ENCODE measurements at regions not wholly inside any gene's neighbourhood (a gene's known extent, or its start where the extent isn't known, plus 50 kb on each side); places are given as distances from the start of the nearest gene placed in this dataset.
"Not testable (repeated sequence)": the region's sequence is repeated elsewhere in the genome, so short reads cannot be mapped to it uniquely, and the experiment has no call there.

DNA sequence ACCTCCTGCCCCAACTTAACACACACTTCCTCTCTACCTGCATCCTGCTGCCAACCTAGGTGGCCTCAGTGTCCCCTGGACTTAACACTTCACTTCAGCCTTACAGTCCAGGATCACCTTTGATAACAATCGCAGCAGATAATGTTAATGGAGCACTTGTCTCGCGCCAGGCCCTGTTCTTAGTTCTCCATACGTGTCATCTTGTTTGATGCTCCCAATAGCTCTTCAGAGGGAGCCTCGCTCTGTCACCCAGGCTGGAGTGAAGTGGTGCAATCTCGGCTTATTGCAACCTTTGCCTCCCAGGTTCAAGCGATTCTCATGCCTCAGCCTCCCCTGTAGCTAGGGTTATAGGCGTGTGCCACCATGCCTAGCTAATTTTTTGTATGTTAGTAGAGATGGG is 62.7 kb upstream of the SHB start:
- Histone ChIP-seq H3K36me3 (ENCODE audit: insufficient read depth, insufficient read length, low read length) (no peaks in the 10 kb centered on the region), H3K9me3 (ENCODE audit: insufficient read depth, low read length) (no peaks in the 10 kb centered on the region), H3K4me1 (ENCODE audit: insufficient read depth, insufficient read length) (peaks cover 3% of the 10 kb centered on the region), H3K27me3 (ENCODE audit: insufficient read depth, insufficient read length) (peaks cover 44% of the 10 kb centered on the region), H3K9ac (ENCODE audit: insufficient read length, low read depth) (no peak overlapping the region), H3K4me3 (ENCODE audit: insufficient read length, low read depth) (no peak overlapping the region)
- TF ChIP-seq ZNF274 (IDR thresholded peaks at IDR 0.05; ENCODE audit: low read depth, low read length) (no peak), YY1 (IDR thresholded peaks at IDR 0.05; ENCODE audit: insufficient read depth, insufficient read length) (no peak), SUZ12 (IDR thresholded peaks at IDR 0.05; ENCODE audit: extremely low read depth, insufficient read depth, insufficient read length) (no peak)
- no peak for DNase-seq (ENCODE audit: low read depth, low spot score)

- peaks cover 48% of the 10 kb centered on the region for H3K27me3 ChIP-seq (ENCODE audit: insufficient read depth, insufficient read length)
- H3K9me3 ChIP-seq (ENCODE audit: insufficient read depth, low read length), result no peaks in the 10 kb centered on the region
- TF ChIP-seq SUZ12 (IDR thresholded peaks at IDR 0.05; ENCODE audit: extremely low read depth, insufficient read depth, insufficient read length), result no peak
- no peak for TF ChIP-seq YY1 (IDR thresholded peaks at IDR 0.05; ENCODE audit: insufficient read depth, insufficient read length)
- TF ChIP-seq ZNF274 (IDR thresholded peaks at IDR 0.05; ENCODE audit: low read depth, low read length), result no peak
- no peak overlapping the region for H3K4me3 ChIP-seq (ENCODE audit: insufficient read length, low read depth)
- no peak for DNase-seq (ENCODE audit: low read depth, low spot score)
- no peaks in the 10 kb centered on the region for H3K36me3 ChIP-seq (ENCODE audit: insufficient read depth, insufficient read length, low read length)
- H3K9ac ChIP-seq (ENCODE audit: insufficient read length, low read depth), result no peak overlapping the region
- H3K4me1 ChIP-seq (ENCODE audit: insufficient read depth, insufficient read length), result peaks cover 3% of the 10 kb centered on the region
These were observed 61.7 kb upstream of the SHB start for GRCh38 chr9:38130724-38131123.

- H3K4me3 ChIP-seq (ENCODE audit: insufficient read length, low read depth), result no peak overlapping the region
- TF ChIP-seq ZNF274 (IDR thresholded peaks at IDR 0.05; ENCODE audit: low read depth, low read length), result no peak
- no peak for TF ChIP-seq SUZ12 (IDR thresholded peaks at IDR 0.05; ENCODE audit: extremely low read depth, insufficient read depth, insufficient read length)
- no peak for TF ChIP-seq YY1 (IDR thresholded peaks at IDR 0.05; ENCODE audit: insufficient read depth, insufficient read length)
- DNase-seq (ENCODE audit: low read depth, low spot score), result no peak
- H3K9me3 ChIP-seq (ENCODE audit: insufficient read depth, low read length), result no peaks in the 10 kb centered on the region
- peaks cover 55% of the 10 kb centered on the region for H3K27me3 ChIP-seq (ENCODE audit: insufficient read depth, insufficient read length)
- no peak overlapping the region for H3K9ac ChIP-seq (ENCODE audit: insufficient read length, low read depth)
- peaks cover 3% of the 10 kb centered on the region for H3K4me1 ChIP-seq (ENCODE audit: insufficient read depth, insufficient read length)
- H3K36me3 ChIP-seq (ENCODE audit: insufficient read depth, insufficient read length, low read length), result no peaks in the 10 kb centered on the region
These were observed 60.3 kb upstream of the SHB start for GRCh38 chr9:38129366-38129765.

DNA sequence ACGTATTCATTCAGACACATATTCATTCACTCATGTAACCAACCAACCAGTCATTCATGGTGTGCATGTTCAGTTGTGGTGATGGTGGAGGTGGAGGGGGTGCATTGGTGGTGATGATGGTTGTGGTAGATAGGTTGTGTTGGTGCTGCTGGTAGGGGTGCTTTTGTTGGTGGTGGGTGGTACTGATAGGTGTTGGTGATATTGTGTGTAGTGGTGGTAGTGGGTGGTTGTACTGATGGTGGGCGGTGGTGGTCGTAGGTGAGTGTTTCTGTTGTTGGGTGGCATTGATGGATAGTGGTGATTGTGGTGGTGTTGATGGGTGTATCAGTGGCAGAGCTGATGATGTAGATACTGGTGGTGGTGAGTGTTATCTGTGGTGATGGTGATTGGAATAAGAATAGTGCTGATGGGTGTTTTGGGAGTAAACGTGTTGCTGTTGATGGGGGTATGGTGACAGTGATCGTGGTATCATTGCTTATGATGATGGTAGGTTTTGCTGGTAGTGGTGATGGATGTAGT is 59.8 kb upstream of the SHB start:
- no peak for TF ChIP-seq YY1 (IDR thresholded peaks at IDR 0.05; ENCODE audit: insufficient read depth, insufficient read length)
- TF ChIP-seq SUZ12 (IDR thresholded peaks at IDR 0.05; ENCODE audit: extremely low read depth, insufficient read depth, insufficient read length), result no peak
- Histone ChIP-seq H3K9ac (ENCODE audit: insufficient read length, low read depth) (no peak overlapping the region), H3K36me3 (ENCODE audit: insufficient read depth, insufficient read length, low read length) (no peaks in the 10 kb centered on the region), H3K27me3 (ENCODE audit: insufficient read depth, insufficient read length) (peaks cover 55% of the 10 kb centered on the region), H3K4me3 (ENCODE audit: insufficient read length, low read depth) (no peak overlapping the region), H3K4me1 (ENCODE audit: insufficient read depth, insufficient read length) (peaks cover 3% of the 10 kb centered on the region), H3K9me3 (ENCODE audit: insufficient read depth, low read length) (no peaks in the 10 kb centered on the region)
- no peak for DNase-seq (ENCODE audit: low read depth, low spot score)

- Histone ChIP-seq H3K4me3 (ENCODE audit: insufficient read length, low read depth) (no peak overlapping the region), H3K36me3 (ENCODE audit: insufficient read depth, insufficient read length, low read length) (no peaks in the 10 kb centered on the region), H3K27me3 (ENCODE audit: insufficient read depth, insufficient read length) (peaks cover 46% of the 10 kb centered on the region), H3K9me3 (ENCODE audit: insufficient read depth, low read length) (no peaks in the 10 kb centered on the region), H3K9ac (ENCODE audit: insufficient read length, low read depth) (no peak overlapping the region), H3K4me1 (ENCODE audit: insufficient read depth, insufficient read length) (peaks cover 3% of the 10 kb centered on the region)
- TF ChIP-seq YY1 (IDR thresholded peaks at IDR 0.05; ENCODE audit: insufficient read depth, insufficient read length) (no peak), ZNF274 (IDR thresholded peaks at IDR 0.05; ENCODE audit: low read depth, low read length) (no peak), SUZ12 (IDR thresholded peaks at IDR 0.05; ENCODE audit: extremely low read depth, insufficient read depth, insufficient read length) (no peak)
- no peak for DNase-seq (ENCODE audit: low read depth, low spot score)
These were observed 58.3 kb upstream of the SHB start for GRCh38 chr9:38127271-38127839.

DNA sequence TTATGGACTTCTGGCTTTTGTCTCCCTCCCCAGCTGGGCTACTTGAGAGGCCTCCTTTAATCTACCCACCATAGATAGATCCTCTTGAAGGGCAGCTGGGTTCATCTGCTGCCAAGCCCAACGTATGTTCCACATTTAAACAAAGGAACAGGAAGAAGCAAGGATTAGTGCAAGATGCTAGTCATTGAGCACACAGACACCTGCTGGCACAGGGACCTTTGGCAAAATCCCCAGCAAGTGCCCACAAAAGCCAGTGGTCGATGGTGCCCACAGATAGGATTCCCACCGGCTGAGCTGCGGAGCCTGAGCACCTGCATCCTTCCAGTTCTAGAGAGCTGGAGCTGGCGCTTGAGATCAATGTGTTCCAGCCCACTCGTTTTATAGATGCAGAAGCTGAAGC is 57.7 kb upstream of the SHB start:
- DNase-seq (ENCODE audit: low read depth, low spot score), result no peak
- Histone ChIP-seq H3K4me3 (ENCODE audit: insufficient read length, low read depth) (no peak overlapping the region), H3K36me3 (ENCODE audit: insufficient read depth, insufficient read length, low read length) (no peaks in the 10 kb centered on the region), H3K27me3 (ENCODE audit: insufficient read depth, insufficient read length) (peaks cover 40% of the 10 kb centered on the region), H3K9ac (ENCODE audit: insufficient read length, low read depth) (no peak overlapping the region), H3K9me3 (ENCODE audit: insufficient read depth, low read length) (no peaks in the 10 kb centered on the region), H3K4me1 (ENCODE audit: insufficient read depth, insufficient read length) (peaks cover 3% of the 10 kb centered on the region)
- TF ChIP-seq SUZ12 (IDR thresholded peaks at IDR 0.05; ENCODE audit: extremely low read depth, insufficient read depth, insufficient read length) (no peak), ZNF274 (IDR thresholded peaks at IDR 0.05; ENCODE audit: low read depth, low read length) (no peak), YY1 (IDR thresholded peaks at IDR 0.05; ENCODE audit: insufficient read depth, insufficient read length) (no peak)

- H3K4me1 ChIP-seq (ENCODE audit: insufficient read depth, insufficient read length), result no peaks in the 10 kb centered on the region
- DNase-seq (ENCODE audit: low read depth, low spot score), result no peak
- no peaks in the 10 kb centered on the region for H3K9me3 ChIP-seq (ENCODE audit: insufficient read depth, low read length)
- no peak for TF ChIP-seq ZNF274 (IDR thresholded peaks at IDR 0.05; ENCODE audit: low read depth, low read length)
- H3K4me3 ChIP-seq (ENCODE audit: insufficient read length, low read depth), result no peak overlapping the region
- H3K36me3 ChIP-seq (ENCODE audit: insufficient read depth, insufficient read length, low read length), result no peaks in the 10 kb centered on the region
- peaks cover 37% of the 10 kb centered on the region for H3K27me3 ChIP-seq (ENCODE audit: insufficient read depth, insufficient read length)
- H3K9ac ChIP-seq (ENCODE audit: insufficient read length, low read depth), result no peak overlapping the region
These were observed 56.9 kb upstream of the SHB start for GRCh38 chr9:38125889-38126288.

DNA sequence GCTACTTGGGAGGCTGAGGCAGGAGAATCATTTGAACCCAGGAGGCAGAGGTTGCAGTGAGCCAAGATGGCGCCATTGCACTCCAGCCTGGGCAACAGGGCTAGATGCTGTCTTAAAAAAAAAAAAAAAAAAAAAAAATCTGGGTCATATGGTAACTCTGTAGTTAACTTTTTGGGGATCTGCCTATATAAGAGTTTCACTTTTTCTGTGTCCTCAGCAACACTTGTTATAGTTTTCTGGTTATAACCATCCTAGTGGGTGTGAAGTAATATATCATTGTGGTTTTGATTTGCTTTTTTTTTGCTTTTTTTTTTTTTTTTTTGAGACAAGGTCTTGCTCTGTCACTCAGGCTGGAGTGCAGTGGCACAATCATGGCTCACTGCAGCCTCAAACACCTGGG is 54.3 kb upstream of the SHB start:
- H3K4me1 ChIP-seq (ENCODE audit: insufficient read depth, insufficient read length); H3K4me3 ChIP-seq (ENCODE audit: insufficient read length, low read depth); DNase-seq (ENCODE audit: low read depth, low spot score); H3K9me3 ChIP-seq (ENCODE audit: insufficient read depth, low read length); H3K36me3 ChIP-seq (ENCODE audit: insufficient read depth, insufficient read length, low read length); H3K9ac ChIP-seq (ENCODE audit: insufficient read length, low read depth): not testable (repeated sequence)
- peaks cover 33% of the 10 kb centered on the region for H3K27me3 ChIP-seq (ENCODE audit: insufficient read depth, insufficient read length)
